PC-3 (cell line): ENCODE measurements at regions not wholly inside any gene's neighbourhood (a gene's known extent, or its start where the extent isn't known, plus 50 kb on each side); places are given as distances from the start of the nearest gene placed in this dataset.

Experiments used
- ATAC-seq: fragments of 200-7000 bp; cut with Tn5 transposase; 2 replicates; pipeline ENCODE4 v1.9.1; 2020; ENCODE audit warnings: mild to moderate bottlenecking, moderate library complexity
- BruUV-seq: library from RNA; stranded (reverse); fragments of 400-500 nt; replicated peaks from 2 replicates; lab custom pipeline; 2021; lab: Mats Ljungman, UMichigan
- CTCF ChIA-PET: fragments of 300-600 bp; sonication (Branson Sonifier 250); formaldehyde crosslinking; loops from one replicate; lab custom pipeline; 2022; ENCODE audit warnings: antibody characterized with exemption; lab: Charles Lee
- POLR2A ChIA-PET: fragments of 300-600 bp; sonication (Branson Sonifier 250); formaldehyde crosslinking; loops from one replicate; lab custom pipeline; 2022; ENCODE audit warnings: antibody characterized with exemption; ENCODE audit not compliant: unreplicated experiment; lab: Charles Lee
- DNase-seq: peaks from one replicate; pipeline ENCODE4 v3.0.0-alpha.2; 2015
- H2AFZ ChIP-seq: fragments of 300-600 bp; sonication (generic); 2 replicates; pipeline ENCODE4 v1.6.0; 2016; ENCODE audit warnings: antibody characterized with exemption, low read length
- H3F3A ChIP-seq: fragments of 300-600 bp; sonication (generic); one replicate; pipeline ENCODE4 v1.6.0; 2017; ENCODE audit warnings: antibody characterized with exemption, low read length, control low read depth, mild to moderate bottlenecking; ENCODE audit not compliant: unreplicated experiment
- H3K27ac ChIP-seq: fragments of 300-600 bp; sonication (generic); 2 replicates; pipeline ENCODE4 v1.5.1; 2016; ENCODE audit warnings: mild to moderate bottlenecking, low read length
- H3K27me3 ChIP-seq: fragments of 300-600 bp; sonication (generic); 2 replicates; pipeline ENCODE4 v1.6.1; 2016; ENCODE audit warnings: low read length, mixed read lengths
- H3K36me3 ChIP-seq: fragments of 300-600 bp; sonication (generic); 2 replicates; pipeline ENCODE4 v1.6.1; 2016; ENCODE audit warnings: low read depth, mixed run types, low read length, mixed read lengths
- H3K4me1 ChIP-seq: fragments of 300-600 bp; sonication (generic); 2 replicates; pipeline ENCODE4 v1.5.1; 2016; ENCODE audit warnings: low read length; ENCODE audit not compliant: insufficient read depth
- H3K4me2 ChIP-seq: fragments of 300-600 bp; sonication (generic); 2 replicates; pipeline ENCODE4 v1.6.0; 2016; ENCODE audit warnings: low read length
- H3K4me3 ChIP-seq: fragments of 300-600 bp; sonication (generic); 2 replicates; pipeline ENCODE4 v1.5.1; 2016; ENCODE audit warnings: mild to moderate bottlenecking, low read length, mixed read lengths
- H3K79me2 ChIP-seq: fragments of 300-600 bp; sonication (generic); 2 replicates; pipeline ENCODE4 v1.6.1; 2017; ENCODE audit warnings: low read length, mixed read lengths
- H3K9ac ChIP-seq: fragments of 300-600 bp; sonication (generic); 2 replicates; pipeline ENCODE4 v1.6.0; 2016; ENCODE audit warnings: mild to moderate bottlenecking, low read length
- H3K9me2 ChIP-seq: fragments of 300-600 bp; sonication (generic); replicated peaks from 2 replicates; pipeline ENCODE4 v1.6.1; 2016; ENCODE audit warnings: mixed run types, low read length, mixed read lengths
- H3K9me3 ChIP-seq: fragments of 300-600 bp; sonication (generic); 2 replicates; pipeline ENCODE4 v1.6.1; 2016; ENCODE audit warnings: low read length, mixed read lengths
- H4K20me1 ChIP-seq: fragments of 300-600 bp; sonication (generic); 2 replicates; pipeline ENCODE4 v1.6.1; 2016; ENCODE audit warnings: low read length, mixed read lengths
- EZH2 ChIP-seq: fragments of 300-600 bp; sonication (generic); IDR thresholded peaks from one replicate; pipeline ENCODE4 v1.6.1; 2017; ENCODE audit warnings: antibody characterized with exemption, mild to moderate bottlenecking, low read length; ENCODE audit not compliant: unreplicated experiment
- EZH2phosphoT487 ChIP-seq: fragments of 300-600 bp; sonication (generic); IDR thresholded peaks from 2 replicates; pipeline ENCODE4 v1.6.1; 2018; ENCODE audit warnings: mild to moderate bottlenecking, antibody characterized with exemption, low read length, borderline replicate concordance
- intact Hi-C: fragments of 100-400 bp; cut with micrococcal nuclease; formaldehyde crosslinking; loops from 2 replicates; pipeline ENCODE4 v1.9.0; 2023
- TF ChIP-seq, protein P1 (sequence below): fragments of 300-600 bp; sonication (generic); conservative IDR thresholded peaks from 2 replicates; pipeline ENCODE4 v1.5.1; 2017; ENCODE audit warnings: antibody characterized with exemption, low read depth, mild to moderate bottlenecking, low read length

GRCh38 chr21:23585419-23585818, 2021.9 kb downstream of the MRPL39 start:
- Histone ChIP-seq H3K4me1 (no peaks in the 10 kb centered on the region), H3K27me3 (no peaks in the 10 kb centered on the region), H4K20me1 (no peaks in the 10 kb centered on the region), H2AFZ (no peak overlapping the region), H3K4me2 (no peak overlapping the region), H3K9ac (no peak overlapping the region), H3K79me2 (no peaks in the 10 kb centered on the region), H3K9me3 (no peaks in the 10 kb centered on the region), H3F3A (no peaks in the 10 kb centered on the region), H3K27ac (no peak overlapping the region), H3K36me3 (no peaks in the 10 kb centered on the region), H3K9me2 (no peaks in the 10 kb centered on the region), H3K4me3 (no peak overlapping the region)
- TF ChIP-seq EZH2phosphoT487 = no peak
- no peak for TF ChIP-seq EZH2
- TF ChIP-seq, protein P1, sequence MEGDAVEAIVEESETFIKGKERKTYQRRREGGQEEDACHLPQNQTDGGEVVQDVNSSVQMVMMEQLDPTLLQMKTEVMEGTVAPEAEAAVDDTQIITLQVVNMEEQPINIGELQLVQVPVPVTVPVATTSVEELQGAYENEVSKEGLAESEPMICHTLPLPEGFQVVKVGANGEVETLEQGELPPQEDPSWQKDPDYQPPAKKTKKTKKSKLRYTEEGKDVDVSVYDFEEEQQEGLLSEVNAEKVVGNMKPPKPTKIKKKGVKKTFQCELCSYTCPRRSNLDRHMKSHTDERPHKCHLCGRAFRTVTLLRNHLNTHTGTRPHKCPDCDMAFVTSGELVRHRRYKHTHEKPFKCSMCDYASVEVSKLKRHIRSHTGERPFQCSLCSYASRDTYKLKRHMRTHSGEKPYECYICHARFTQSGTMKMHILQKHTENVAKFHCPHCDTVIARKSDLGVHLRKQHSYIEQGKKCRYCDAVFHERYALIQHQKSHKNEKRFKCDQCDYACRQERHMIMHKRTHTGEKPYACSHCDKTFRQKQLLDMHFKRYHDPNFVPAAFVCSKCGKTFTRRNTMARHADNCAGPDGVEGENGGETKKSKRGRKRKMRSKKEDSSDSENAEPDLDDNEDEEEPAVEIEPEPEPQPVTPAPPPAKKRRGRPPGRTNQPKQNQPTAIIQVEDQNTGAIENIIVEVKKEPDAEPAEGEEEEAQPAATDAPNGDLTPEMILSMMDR = no peak
- intact Hi-C loops = no loop called here
- ChIA-PET POLR2A (no interaction called here), CTCF (no interaction called here)
- DNase-seq (no peak), ATAC-seq (no peak)
- BruUV-seq = no TSS peak

DNA sequence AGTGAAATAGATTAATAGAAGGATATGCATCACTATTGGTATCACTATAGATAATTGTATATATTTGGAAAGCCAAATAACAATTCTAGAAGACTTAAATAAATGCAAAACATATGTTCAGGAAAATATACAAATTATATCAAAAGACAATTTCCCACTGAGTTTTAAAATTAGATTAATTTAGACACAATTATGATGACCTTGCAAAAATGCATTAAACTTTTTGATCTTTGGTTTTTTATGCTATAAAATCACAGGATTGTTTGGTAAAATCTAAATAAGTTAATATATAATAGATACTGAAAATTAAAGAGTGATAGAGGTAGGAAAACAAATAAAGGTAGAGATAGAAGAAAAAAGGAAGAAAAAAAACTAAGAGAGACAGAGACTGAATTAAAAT, 2027.7 kb downstream of the MRPL39 start:
- Histone ChIP-seq H3K4me3 (no peak overlapping the region), H2AFZ (no peak overlapping the region), H3K9me3 (no peaks in the 10 kb centered on the region), H3K79me2 (no peaks in the 10 kb centered on the region), H3K9ac (no peak overlapping the region), H3K27me3 (no peaks in the 10 kb centered on the region), H3K4me1 (no peaks in the 10 kb centered on the region), H3K36me3 (no peaks in the 10 kb centered on the region), H3K9me2 (no peaks in the 10 kb centered on the region), H3K27ac (no peak overlapping the region), H4K20me1 (no peaks in the 10 kb centered on the region), H3F3A (no peaks in the 10 kb centered on the region), H3K4me2 (no peak overlapping the region)
- TF ChIP-seq, protein P1 = no peak
- TF ChIP-seq EZH2 (no peak), EZH2phosphoT487 (no peak)
- intact Hi-C loops = loop anchor here (5.0 kb wide), 1 partner anchor 177 kb away; no protein-coding TSS in a partner anchor
- ATAC-seq (no peak), DNase-seq (no peak)
- POLR2A ChIA-PET = no interaction called here
- no TSS peak for BruUV-seq
- CTCF ChIA-PET = interaction anchor here (0.6 kb wide), 1 partner anchor 115 kb away, joined by 5 read pairs; no protein-coding TSS in a partner anchor

- ChIA-PET CTCF (no interaction called here), POLR2A (no interaction called here)
- H3K9me3 ChIP-seq = no peaks in the 10 kb centered on the region
- H3K9me2 ChIP-seq = no peaks in the 10 kb centered on the region
- no TSS peak for BruUV-seq
- TF ChIP-seq, protein P1 = peak; percentile 43; the same call in 1 of the 2 replicates
- no peak for TF ChIP-seq EZH2
- no peaks in the 10 kb centered on the region for H3F3A ChIP-seq
- H3K27ac ChIP-seq = no peak overlapping the region
- no peak overlapping the region for H3K9ac ChIP-seq
- H3K27me3 ChIP-seq = no peaks in the 10 kb centered on the region
- intact Hi-C loops = loop anchor here (5.0 kb wide), 1 partner anchor 176 kb away; no protein-coding TSS in a partner anchor
- H2AFZ ChIP-seq = no peak overlapping the region
- no peaks in the 10 kb centered on the region for H3K4me1 ChIP-seq
- H3K36me3 ChIP-seq = no peaks in the 10 kb centered on the region
- DNase-seq = no peak
- no peaks in the 10 kb centered on the region for H4K20me1 ChIP-seq
- no peaks in the 10 kb centered on the region for H3K79me2 ChIP-seq
- no peak overlapping the region for H3K4me3 ChIP-seq
- ATAC-seq = no peak
- no peak overlapping the region for H3K4me2 ChIP-seq
These were observed 2029.3 kb downstream of the MRPL39 start for GRCh38 chr21:23578027-23578426.
